WTC11 (cell line): ENCODE measurements at regions not wholly inside any gene's neighbourhood (a gene's known extent, or its start where the extent isn't known, plus 50 kb on each side); places are given as distances from the start of the nearest gene placed in this dataset.

ENCODE experiments used
- AFF4 ChIP-seq: sonication (generic); formaldehyde crosslinking; IDR thresholded peaks from 2 replicates; pipeline ENCODE4 v1.8.1; 2023; ENCODE audit warnings: mild to moderate bottlenecking, missing genetic modification reagents, borderline replicate concordance
- CBFB ChIP-seq: sonication (generic); formaldehyde crosslinking; IDR thresholded peaks from 2 replicates; pipeline ENCODE4 v1.8.1; 2022; ENCODE audit warnings: mild to moderate bottlenecking, low read depth, missing genetic modification reagents
- CDX4 ChIP-seq: fragments of 250-450 bp; sonication (Bioruptor Pico); IDR thresholded peaks from 2 replicates; pipeline ENCODE4 v1.9.0; 2021; ENCODE audit warnings: moderate library complexity, mild to moderate bottlenecking, inconsistent platforms, borderline replicate concordance
- CREB1 ChIP-seq: sonication (generic); formaldehyde crosslinking; IDR thresholded peaks from 2 replicates; pipeline ENCODE4 v1.8.0; 2023; ENCODE audit warnings: mild to moderate bottlenecking, missing genetic modification reagents
- CREM ChIP-seq: sonication (generic); formaldehyde crosslinking; IDR thresholded peaks from 2 replicates; pipeline ENCODE4 v1.8.1; 2022; ENCODE audit warnings: mild to moderate bottlenecking, missing genetic modification reagents, moderate library complexity
- CTCF ChIP-seq: fragments of 200-600 bp; IDR thresholded peaks from 2 replicates; pipeline ENCODE4 v1.8.0; 2022; ENCODE audit warnings: antibody characterized with exemption
- E2F1 ChIP-seq: sonication (generic); formaldehyde crosslinking; IDR thresholded peaks from 2 replicates; pipeline ENCODE4 v1.8.0; 2022; ENCODE audit warnings: mild to moderate bottlenecking, missing genetic modification reagents
- ESRRA ChIP-seq: sonication (generic); formaldehyde crosslinking; IDR thresholded peaks from 2 replicates; pipeline ENCODE4 v1.8.1; 2022; ENCODE audit warnings: mild to moderate bottlenecking, missing genetic modification reagents, borderline replicate concordance
- NFYB ChIP-seq: sonication (generic); formaldehyde crosslinking; conservative IDR thresholded peaks from 2 replicates; pipeline ENCODE4 v1.8.0; 2022; ENCODE audit warnings: low read depth, missing genetic modification reagents
- NR3C1 ChIP-seq: sonication (generic); formaldehyde crosslinking; conservative IDR thresholded peaks from 2 replicates; pipeline ENCODE4 v1.8.1; 2023; ENCODE audit warnings: low read depth, mild to moderate bottlenecking, missing genetic modification reagents
- SMAD4 ChIP-seq: sonication (generic); formaldehyde crosslinking; IDR thresholded peaks from 2 replicates; pipeline ENCODE4 v1.8.0; 2022; ENCODE audit warnings: mild to moderate bottlenecking, missing genetic modification reagents
- TP53 ChIP-seq: sonication (generic); formaldehyde crosslinking; IDR thresholded peaks from 2 replicates; pipeline ENCODE4 v1.8.1; 2023; ENCODE audit warnings: mild to moderate bottlenecking, missing genetic modification reagents
- ZSCAN18 ChIP-seq: fragments of 250-450 bp; sonication (Bioruptor Pico); IDR thresholded peaks from 2 replicates; pipeline ENCODE4 v2.1.2; 2022; ENCODE audit warnings: mild to moderate bottlenecking, moderate library complexity

- TF ChIP-seq CTCF (no peak), TP53 (CRISPR knock-in tag) (no peak), ZSCAN18 (CRISPR knock-in tag) (no peak), CBFB (no peak), CREB1 (CRISPR knock-in tag) (no peak), ESRRA (CRISPR knock-in tag) (no peak), CREM (CRISPR knock-in tag) (no peak), CDX4 (CRISPR knock-in tag) (no peak), NR3C1 (no peak), NFYB (CRISPR knock-in tag) (no peak), E2F1 (CRISPR knock-in tag) (no peak), SMAD4 (CRISPR knock-in tag) (no peak), AFF4 (CRISPR knock-in tag) (no peak)
Measured at GRCh38 chr6:56753811-56754210, 111.1 kb upstream of the DST start.
